ENCODE measurements at regions not wholly inside any gene's neighbourhood (a gene's known extent, or its start where the extent isn't known, plus 50 kb on each side); places are given as distances from the start of the nearest gene placed in this dataset.

GRCh38 chr15:70243686-70244540 is 146.2 kb upstream of the TLE3 start (continued):
- no peak for TF ChIP-seq CEBPZ (IDR thresholded peaks at IDR 0.05; ENCODE audit: low read depth, low read length)
- no peak for TF ChIP-seq YY1 (IDR thresholded peaks at IDR 0.05; ENCODE audit: low read depth, low read length)
- no peak for TF ChIP-seq ZBTB33 (IDR thresholded peaks at IDR 0.05)
- TF ChIP-seq CHD1 (IDR thresholded peaks at IDR 0.05; ENCODE audit: low read depth, low read length) = no peak
- no peak for TF ChIP-seq ESRRA (IDR thresholded peaks at IDR 0.05; ENCODE audit: low read length)
- TF ChIP-seq TCF3 (IDR thresholded peaks at IDR 0.05; ENCODE audit: borderline replicate concordance, insufficient read depth, low read depth, low read length) = no peak
- TF ChIP-seq ZNF384 (IDR thresholded peaks at IDR 0.05; ENCODE audit: borderline replicate concordance, low read depth, low read length) = no peak
- TF ChIP-seq ELK1 (IDR thresholded peaks at IDR 0.05; ENCODE audit: low read depth, low read length) = no peak
- TF ChIP-seq KLF5 (IDR thresholded peaks at IDR 0.05; ENCODE audit: partially characterized antibody) = no peak
